C4-2B (cell line): ENCODE measurements at regions not wholly inside any gene's neighbourhood (a gene's known extent, or its start where the extent isn't known, plus 50 kb on each side); places are given as distances from the start of the nearest gene placed in this dataset.

Experiments used
- H3K27ac ChIP-seq: fragments of 450-650 bp; 2 replicates; pipeline ENCODE4 v1.5.1; 2017
- CTCF ChIP-seq: fragments of 450-650 bp; conservative IDR thresholded peaks from 2 replicates; pipeline ENCODE4 v1.5.1; 2017; ENCODE audit warnings: mild to moderate bottlenecking
- ZFX ChIP-seq: fragments of 450-650 bp; IDR thresholded peaks from 2 replicates; pipeline ENCODE4 v1.6.1; 2017

DNA sequence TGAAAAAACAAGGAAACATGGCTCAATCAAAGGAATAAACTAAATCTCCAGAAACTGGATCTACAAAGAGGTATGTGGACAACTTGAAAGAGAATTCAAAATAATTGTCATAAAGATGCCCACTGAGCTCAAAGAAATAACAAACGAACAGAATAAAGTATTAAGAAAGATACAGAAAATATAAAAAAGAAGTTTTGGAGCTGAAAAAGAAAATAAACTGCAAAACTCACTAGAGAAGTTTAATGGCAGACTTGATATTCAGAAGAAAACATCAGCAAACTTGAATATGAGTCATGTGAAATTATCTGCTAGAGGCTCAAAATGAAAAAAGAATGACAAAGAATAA lies 208.1 kb upstream of the SAMSN1 start:
- no peak overlapping the region for H3K27ac ChIP-seq
- no peak for TF ChIP-seq CTCF
- TF ChIP-seq ZFX = no peak

- TF ChIP-seq CTCF (no peak), ZFX (no peak)
- no peak overlapping the region for H3K27ac ChIP-seq
Observed at GRCh38 chr21:14753466-14754258, 207.5 kb upstream of the SAMSN1 start.

DNA sequence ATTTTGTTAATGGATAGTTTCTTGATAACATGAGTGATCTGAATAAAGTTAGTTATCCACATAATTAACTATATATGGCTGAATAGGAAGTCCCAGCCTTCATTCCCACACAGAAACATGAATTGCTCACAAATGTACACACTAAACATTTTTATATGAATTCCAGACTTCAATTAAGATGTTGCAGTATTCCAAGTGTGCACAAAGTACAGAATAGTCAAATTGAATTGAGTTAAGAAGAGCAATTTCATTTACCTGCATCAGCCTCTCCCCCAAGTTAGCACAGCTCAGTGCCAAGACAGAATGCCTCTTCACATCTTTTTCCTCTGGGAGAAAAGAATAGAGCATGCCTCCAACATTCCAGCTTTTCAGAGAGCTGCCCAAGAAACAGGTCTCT lies 207.0 kb upstream of the SAMSN1 start:
- TF ChIP-seq CTCF (no peak), ZFX (no peak)
- no peak overlapping the region for H3K27ac ChIP-seq

DNA sequence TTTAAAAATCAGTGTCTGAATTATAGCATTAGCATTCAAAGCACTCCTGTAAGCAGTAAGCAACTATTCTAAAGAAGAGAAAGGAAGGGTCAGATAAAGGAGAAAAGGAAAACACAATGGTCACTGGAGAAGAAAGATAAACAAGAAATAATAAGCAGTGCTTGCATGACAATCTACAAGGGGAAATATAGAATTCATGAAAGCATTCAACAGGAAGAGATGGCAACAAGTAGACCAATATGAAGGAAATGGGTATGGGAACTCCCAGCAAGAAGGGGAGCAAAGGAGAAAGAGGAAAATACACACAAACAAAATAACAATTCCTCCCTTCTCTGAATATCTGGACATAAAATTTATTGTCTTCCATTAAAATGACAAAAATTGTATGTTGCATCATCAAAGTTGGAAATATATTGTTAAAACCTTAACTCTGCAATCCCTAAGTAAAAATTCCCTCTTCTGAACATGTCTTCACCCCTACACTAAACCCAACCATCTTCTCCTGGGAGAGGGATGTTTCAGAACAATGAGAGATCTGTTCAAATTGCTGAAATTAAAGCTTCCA lies 206.3 kb upstream of the SAMSN1 start:
- TF ChIP-seq ZFX = no peak
- no peak overlapping the region for H3K27ac ChIP-seq

DNA sequence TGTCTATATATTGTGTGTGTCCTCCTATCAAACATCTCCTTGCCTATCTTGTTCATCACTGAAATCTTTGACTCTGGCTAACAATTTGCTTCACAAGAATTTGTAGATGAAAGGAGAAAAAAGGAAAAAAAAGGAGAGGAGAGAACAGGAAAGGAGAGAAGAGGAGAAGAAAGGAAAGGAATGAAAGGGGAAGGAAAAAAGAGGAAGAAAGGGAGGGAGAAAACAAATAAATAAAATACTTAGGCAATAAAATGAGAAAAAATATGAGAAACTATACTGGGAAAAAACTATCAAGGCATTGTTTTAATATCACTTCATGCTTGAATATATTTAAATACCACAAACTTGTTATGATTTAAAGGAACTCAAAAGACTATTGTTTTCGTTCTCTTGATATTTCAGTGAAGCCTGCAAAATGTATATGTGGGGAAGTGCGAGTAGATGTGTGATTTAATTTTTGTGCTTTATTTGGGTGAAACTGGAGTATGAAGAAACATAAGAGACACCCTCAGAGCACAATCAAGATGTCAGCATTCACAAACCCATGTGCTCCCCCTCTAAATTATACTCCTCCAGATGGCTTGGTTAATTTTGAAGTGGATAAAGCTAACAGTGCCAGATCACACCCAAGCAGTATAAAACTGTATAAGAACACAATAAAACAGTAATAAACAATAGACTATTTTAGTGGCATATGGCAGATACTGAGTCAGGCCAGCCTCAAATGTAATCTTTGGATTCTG lies 205.7 kb upstream of the SAMSN1 start:
- no peak overlapping the region for H3K27ac ChIP-seq
- no peak for TF ChIP-seq CTCF
- no peak for TF ChIP-seq ZFX

GRCh38 chr21:14751011-14751410 lies 204.9 kb upstream of the SAMSN1 start:
- TF ChIP-seq CTCF (no peak), ZFX (no peak)
- no peak overlapping the region for H3K27ac ChIP-seq

- TF ChIP-seq CTCF (no peak), ZFX (no peak)
- H3K27ac ChIP-seq = no peak overlapping the region
Observed at GRCh38 chr21:14750041-14750440, 203.9 kb upstream of the SAMSN1 start.
